Colonic mucosa (tissue), 4 donors: ENCODE measurements at regions not wholly inside any gene's neighbourhood (a gene's known extent, or its start where the extent isn't known, plus 50 kb on each side); places are given as distances from the start of the nearest gene placed in this dataset.

Experiments
- DNase-seq: peaks from one replicate; pipeline ENCODE4 v3.0.0-alpha.2; 2020
- H3K27ac ChIP-seq: fragments of 200-600 bp; one replicate; pipeline ENCODE4 v1.8.0; 2021
- H3K27me3 ChIP-seq: fragments of 200-600 bp; one replicate; pipeline ENCODE4 v1.8.0; 2021
- H3K36me3 ChIP-seq: fragments of 200-600 bp; one replicate; pipeline ENCODE4 v1.8.0; 2021
- H3K4me1 ChIP-seq: fragments of 200-600 bp; one replicate; pipeline ENCODE4 v1.8.0; 2021; ENCODE audit warnings: mild to moderate bottlenecking
- H3K4me3 ChIP-seq: fragments of 200-600 bp; one replicate; pipeline ENCODE4 v1.8.0; 2021
- H3K9ac ChIP-seq, 2 donors: one replicate each; pipeline ENCODE4 v1.7.0; 2013; ENCODE audit warnings: control low read depth in 2 of 2, low read depth in 2 of 2, low read length in 2 of 2
- H3K9me3 ChIP-seq: fragments of 200-600 bp; one replicate; pipeline ENCODE4 v1.8.0; 2021
- intact Hi-C: fragments of 100-400 bp; cut with DNase I; formaldehyde crosslinking; loops from one replicate; pipeline ENCODE4 v1.14.1; 2022
- TF ChIP-seq, protein P1 (sequence below): fragments of 200-600 bp; IDR thresholded peaks from one replicate; pipeline ENCODE4 v1.8.0; 2022; ENCODE audit warnings: antibody characterized with exemption, mild to moderate bottlenecking
- donor health status: healthy.
- donor health status: DM: no; HTN: no; CAD: no.
- donor health status: DM: no; HTN: no; CAD: no.

DNA sequence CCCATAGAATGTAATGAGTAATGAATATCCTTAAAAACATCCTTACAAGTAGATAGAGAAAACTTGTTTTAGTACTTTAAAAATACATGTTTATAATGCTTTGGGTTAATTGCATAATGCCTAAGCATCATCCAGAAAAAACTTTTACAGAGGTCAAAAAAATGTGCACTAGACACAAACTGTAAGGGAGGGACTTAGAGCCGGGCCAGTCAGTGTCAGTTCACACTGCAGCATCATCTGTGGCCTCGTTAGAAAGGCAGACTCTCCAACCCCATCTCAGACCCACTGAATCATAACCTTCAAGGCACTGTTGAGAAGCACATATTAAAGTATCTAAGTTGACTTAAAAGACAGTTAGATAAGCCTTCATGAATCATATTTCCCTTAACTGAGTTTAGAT, 230.1 kb upstream of the PRPS1L1 start:
- intact Hi-C loops: no loop called here
- Histone ChIP-seq H3K36me3 (no peaks in the 10 kb centered on the region), H3K27me3 (no peaks in the 10 kb centered on the region), H3K27ac (no peak overlapping the region), H3K9ac (no peak overlapping the region), H3K4me3 (no peak overlapping the region), H3K4me1 (no peaks in the 10 kb centered on the region), H3K9me3 (no peaks in the 10 kb centered on the region)
- TF ChIP-seq, protein P1, sequence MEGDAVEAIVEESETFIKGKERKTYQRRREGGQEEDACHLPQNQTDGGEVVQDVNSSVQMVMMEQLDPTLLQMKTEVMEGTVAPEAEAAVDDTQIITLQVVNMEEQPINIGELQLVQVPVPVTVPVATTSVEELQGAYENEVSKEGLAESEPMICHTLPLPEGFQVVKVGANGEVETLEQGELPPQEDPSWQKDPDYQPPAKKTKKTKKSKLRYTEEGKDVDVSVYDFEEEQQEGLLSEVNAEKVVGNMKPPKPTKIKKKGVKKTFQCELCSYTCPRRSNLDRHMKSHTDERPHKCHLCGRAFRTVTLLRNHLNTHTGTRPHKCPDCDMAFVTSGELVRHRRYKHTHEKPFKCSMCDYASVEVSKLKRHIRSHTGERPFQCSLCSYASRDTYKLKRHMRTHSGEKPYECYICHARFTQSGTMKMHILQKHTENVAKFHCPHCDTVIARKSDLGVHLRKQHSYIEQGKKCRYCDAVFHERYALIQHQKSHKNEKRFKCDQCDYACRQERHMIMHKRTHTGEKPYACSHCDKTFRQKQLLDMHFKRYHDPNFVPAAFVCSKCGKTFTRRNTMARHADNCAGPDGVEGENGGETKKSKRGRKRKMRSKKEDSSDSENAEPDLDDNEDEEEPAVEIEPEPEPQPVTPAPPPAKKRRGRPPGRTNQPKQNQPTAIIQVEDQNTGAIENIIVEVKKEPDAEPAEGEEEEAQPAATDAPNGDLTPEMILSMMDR: no peak
- no peak for DNase-seq

DNA sequence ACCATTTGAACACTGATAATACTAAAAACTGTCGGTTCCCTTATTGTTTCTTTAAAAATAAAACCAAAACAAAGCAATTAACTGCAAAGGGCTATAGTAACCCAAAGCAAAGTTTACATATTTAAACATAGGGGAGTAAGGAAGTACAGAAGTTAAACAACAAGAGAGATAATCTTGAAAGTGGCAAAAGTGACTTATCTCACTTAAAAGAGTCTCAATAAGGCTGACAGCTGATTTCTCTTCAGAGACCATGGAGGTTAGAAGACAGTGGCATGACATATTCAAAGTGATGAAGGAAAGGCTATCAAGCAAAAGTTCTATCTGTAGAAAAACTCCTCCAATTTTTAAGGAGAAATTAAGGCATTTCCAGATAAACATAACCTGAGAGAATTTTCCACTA, 233.5 kb upstream of the HDAC9 start:
- H3K9me3 ChIP-seq: no peaks in the 10 kb centered on the region

DNA sequence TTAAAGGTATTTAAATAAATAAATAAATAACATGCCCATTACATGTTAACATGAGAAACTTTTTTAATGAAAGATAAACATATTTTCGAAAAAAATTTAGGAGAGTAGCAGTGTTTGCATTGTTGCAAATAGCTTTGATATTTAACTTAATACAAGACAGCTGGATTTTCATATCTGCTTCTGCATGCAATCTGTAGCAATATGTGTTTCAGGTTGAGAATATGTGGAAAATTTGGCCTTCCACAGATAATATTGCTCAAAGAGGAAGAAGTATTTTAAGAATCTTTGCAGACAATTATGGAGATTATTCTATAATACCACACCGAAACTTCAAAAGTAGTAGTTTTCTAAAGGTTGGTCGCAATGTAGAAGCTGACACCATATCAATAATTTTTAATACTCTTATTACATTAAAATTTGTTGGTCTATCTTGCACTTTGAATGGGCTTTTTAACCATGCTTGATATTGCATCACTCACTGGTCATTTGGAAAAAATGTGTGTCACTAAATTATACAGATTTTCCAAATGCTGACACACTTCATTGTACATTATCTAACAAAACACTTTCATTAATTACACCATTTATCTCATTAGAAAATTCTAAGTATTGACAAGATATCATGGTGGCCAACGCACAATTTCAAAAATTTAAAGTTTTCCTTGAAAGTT, 229.8 kb upstream of the HDAC9 start:
- Histone ChIP-seq H3K27ac (no peak overlapping the region), H3K9ac (no peak overlapping the region)
- TF ChIP-seq, protein P1: no peak

More for the DNA sequence above, 233.5 kb upstream of the HDAC9 start:
- no peak overlapping the region for H3K9ac ChIP-seq
- H3K4me1 ChIP-seq: no peaks in the 10 kb centered on the region
- TF ChIP-seq, protein P1: no peak
- no peaks in the 10 kb centered on the region for H3K27me3 ChIP-seq
- no peak for DNase-seq
- no peak overlapping the region for H3K4me3 ChIP-seq
- H3K36me3 ChIP-seq: no peaks in the 10 kb centered on the region
- intact Hi-C loops: no loop called here
- H3K27ac ChIP-seq: no peak overlapping the region

DNA sequence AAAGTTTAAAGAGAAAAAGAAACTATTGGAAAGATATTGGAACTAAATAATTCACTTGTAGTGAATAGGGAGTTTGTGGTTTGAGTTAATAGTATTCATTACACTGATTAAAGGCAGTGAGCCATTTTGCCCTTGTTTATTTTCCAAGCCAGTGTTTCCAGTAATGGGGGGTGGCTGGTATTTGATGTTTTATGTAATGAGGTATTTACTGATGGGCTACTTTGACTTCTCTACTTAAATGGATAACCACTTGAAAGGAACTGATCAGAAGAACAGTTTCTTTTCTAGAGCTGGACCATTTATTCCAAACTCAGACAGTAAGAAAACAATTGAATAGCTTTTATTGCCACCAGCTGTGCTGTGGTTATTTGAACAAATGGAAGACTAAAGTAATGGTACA, 227.0 kb upstream of the HDAC9 start:
- no peak overlapping the region for H3K4me3 ChIP-seq
- H3K27ac ChIP-seq: no peak overlapping the region
- no peak overlapping the region for H3K9ac ChIP-seq
- DNase-seq: no peak
- H3K36me3 ChIP-seq: no peaks in the 10 kb centered on the region
- no peaks in the 10 kb centered on the region for H3K4me1 ChIP-seq
- H3K27me3 ChIP-seq: no peaks in the 10 kb centered on the region
- intact Hi-C loops: no loop called here
- no peaks in the 10 kb centered on the region for H3K9me3 ChIP-seq
- TF ChIP-seq, protein P1: no peak

More for the DNA sequence above, 229.8 kb upstream of the HDAC9 start:
- no peaks in the 10 kb centered on the region for H3K4me1 ChIP-seq
- H3K4me3 ChIP-seq: no peak overlapping the region
- no peaks in the 10 kb centered on the region for H3K36me3 ChIP-seq
- intact Hi-C loops: no loop called here
- DNase-seq: no peak
- no peaks in the 10 kb centered on the region for H3K9me3 ChIP-seq
- H3K27me3 ChIP-seq: no peaks in the 10 kb centered on the region

DNA sequence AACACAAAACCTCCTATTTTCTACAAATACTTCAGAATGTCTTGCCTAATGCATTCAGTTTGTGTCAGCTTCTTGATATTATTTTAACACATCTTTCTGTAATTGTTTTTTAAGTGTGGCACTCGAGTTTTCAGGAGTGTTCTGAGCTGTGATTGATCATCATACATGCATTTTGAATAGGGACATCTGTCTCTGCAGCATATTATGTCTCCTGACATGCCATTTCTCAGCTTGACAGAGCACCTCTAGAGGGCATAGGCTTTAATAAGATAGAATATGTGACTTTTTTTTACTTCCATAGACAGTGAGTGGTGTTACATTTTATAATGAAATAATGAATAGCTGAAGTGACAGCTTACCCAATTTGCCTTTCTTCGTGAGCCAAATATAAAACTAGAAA, 219.2 kb upstream of the HDAC9 start:
- intact Hi-C loops: no loop called here
- Histone ChIP-seq H3K36me3 (no peaks in the 10 kb centered on the region), H3K4me3 (no peak overlapping the region), H3K4me1 (no peaks in the 10 kb centered on the region), H3K27me3 (no peaks in the 10 kb centered on the region), H3K9me3 (no peaks in the 10 kb centered on the region), H3K9ac (no peak overlapping the region), H3K27ac (no peak overlapping the region)
- no peak for DNase-seq
- TF ChIP-seq, protein P1: no peak
